C4-2B (cell line): ENCODE measurements at regions not wholly inside any gene's neighbourhood (a gene's known extent, or its start where the extent isn't known, plus 50 kb on each side); places are given as distances from the start of the nearest gene placed in this dataset.

Source experiments
- ZFX ChIP-seq: fragments of 450-650 bp; IDR thresholded peaks from 2 replicates; pipeline ENCODE4 v1.6.1; 2017
- TF ChIP-seq, protein P1 (sequence below): fragments of 450-650 bp; conservative IDR thresholded peaks from 2 replicates; pipeline ENCODE4 v1.5.1; 2017; ENCODE audit warnings: mild to moderate bottlenecking

- TF ChIP-seq, protein P1, sequence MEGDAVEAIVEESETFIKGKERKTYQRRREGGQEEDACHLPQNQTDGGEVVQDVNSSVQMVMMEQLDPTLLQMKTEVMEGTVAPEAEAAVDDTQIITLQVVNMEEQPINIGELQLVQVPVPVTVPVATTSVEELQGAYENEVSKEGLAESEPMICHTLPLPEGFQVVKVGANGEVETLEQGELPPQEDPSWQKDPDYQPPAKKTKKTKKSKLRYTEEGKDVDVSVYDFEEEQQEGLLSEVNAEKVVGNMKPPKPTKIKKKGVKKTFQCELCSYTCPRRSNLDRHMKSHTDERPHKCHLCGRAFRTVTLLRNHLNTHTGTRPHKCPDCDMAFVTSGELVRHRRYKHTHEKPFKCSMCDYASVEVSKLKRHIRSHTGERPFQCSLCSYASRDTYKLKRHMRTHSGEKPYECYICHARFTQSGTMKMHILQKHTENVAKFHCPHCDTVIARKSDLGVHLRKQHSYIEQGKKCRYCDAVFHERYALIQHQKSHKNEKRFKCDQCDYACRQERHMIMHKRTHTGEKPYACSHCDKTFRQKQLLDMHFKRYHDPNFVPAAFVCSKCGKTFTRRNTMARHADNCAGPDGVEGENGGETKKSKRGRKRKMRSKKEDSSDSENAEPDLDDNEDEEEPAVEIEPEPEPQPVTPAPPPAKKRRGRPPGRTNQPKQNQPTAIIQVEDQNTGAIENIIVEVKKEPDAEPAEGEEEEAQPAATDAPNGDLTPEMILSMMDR = no peak
- no peak for TF ChIP-seq ZFX
Measured at GRCh38 chr11:131172011-131172410, 198.4 kb upstream of the NTM start.
